ENCODE measurements at regions not wholly inside any gene's neighbourhood (a gene's known extent, or its start where the extent isn't known, plus 50 kb on each side); places are given as distances from the start of the nearest gene placed in this dataset.

DNA sequence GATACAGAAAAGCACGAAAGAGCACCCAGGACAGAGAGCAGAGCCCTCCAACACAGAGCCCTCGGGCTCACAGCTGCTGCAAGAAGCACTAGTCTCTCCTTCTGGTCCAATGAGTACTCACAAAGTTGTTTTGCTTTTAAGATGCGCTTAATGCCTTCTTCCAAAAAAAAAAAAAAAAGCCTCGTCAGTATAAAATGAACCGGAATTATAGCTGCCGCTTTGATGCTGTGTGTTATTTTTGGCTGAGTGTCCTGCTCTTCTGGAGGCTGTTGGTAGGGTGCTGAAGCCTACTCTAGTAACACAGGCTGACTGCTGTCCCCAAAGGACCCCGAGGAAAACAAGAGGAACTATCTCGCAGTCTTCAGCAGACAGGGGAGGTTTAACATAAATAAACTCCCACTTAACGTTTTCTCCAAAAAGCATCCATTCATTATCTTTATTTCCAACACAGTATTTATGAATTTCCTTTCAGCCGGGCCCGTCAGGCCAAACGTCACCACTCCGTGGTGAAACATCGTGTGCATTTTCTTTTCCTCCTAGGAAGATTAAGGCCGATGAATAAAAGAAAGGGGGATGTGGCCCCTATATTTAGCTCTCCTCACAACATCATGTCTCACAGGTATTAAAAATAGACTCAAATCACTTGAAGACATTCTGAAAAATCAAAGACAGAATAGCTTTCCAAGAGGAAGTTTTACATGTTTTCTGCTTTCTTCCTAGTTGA is 213.7 kb upstream of the PPARGC1A start:
- POLR2A ChIA-PET, result no interaction called here
- TF ChIP-seq POLR2A (IDR thresholded peaks at IDR 0.05; ENCODE audit: low read depth, low read length) (no peak), MYC (IDR thresholded peaks at IDR 0.05; ENCODE audit: low read depth, low read length) (no peak), FOS (IDR thresholded peaks at IDR 0.05; ENCODE audit: borderline replicate concordance, insufficient read depth, low read length) (no peak)
- CTCF ChIA-PET, result no interaction called here
- no peak for DNase-seq (ENCODE audit: low read depth, low spot score)
- Histone ChIP-seq H3K9me1 (replicated peaks; ENCODE audit: control insufficient read depth, extremely low read depth, insufficient read depth, low read length) (no peaks in the 10 kb centered on the region), H3K9ac (replicated peaks; ENCODE audit: extremely low read depth, insufficient read depth, low read length) (no peak overlapping the region), H3K27me3 (ENCODE audit: control insufficient read depth in 2 of 2, insufficient read depth in 2 of 2, low read length in 2 of 2) (no peaks in the 10 kb centered on the region), H4K20me1 (replicated peaks; ENCODE audit: control insufficient read depth, extremely low read depth, insufficient read depth, low read length) (no peaks in the 10 kb centered on the region), H2AFZ (ENCODE audit: low read depth, low read length) (no peak overlapping the region), H3K4me2 (ENCODE audit: insufficient read depth, low read length) (no peak overlapping the region), H3K9me3 (replicated peaks; ENCODE audit: control insufficient read depth, insufficient read depth, low read length) (peaks cover 3% of the 10 kb centered on the region), H3K79me2 (ENCODE audit: control insufficient read depth, insufficient read depth, low read length) (no peaks in the 10 kb centered on the region), H3K27ac (ENCODE audit: insufficient read depth, low read depth, low read length) (no peak overlapping the region), H3K36me3 (ENCODE audit: control insufficient read depth in 2 of 2, extremely low read depth in 1 of 2, insufficient read depth in 2 of 2, low read length in 2 of 2) (no peaks in the 10 kb centered on the region), H3K4me1 (ENCODE audit: control insufficient read depth, extremely low read depth, insufficient read depth, low read length) (no peaks in the 10 kb centered on the region), H3K4me3 (replicated peaks in 1 of 3; ENCODE audit: insufficient read depth in 1 of 3, low read depth in 1 of 3, low read length in 3 of 3) (no peak overlapping the region)
- BruUV-seq (replicated peaks), result no TSS peak
- FAIRE-seq, result no peak
- intact Hi-C loops (cut with micrococcal nuclease) (no loop called here), dilution Hi-C loops (cut with MboI; ENCODE audit: extremely low pct_ligation_motif_present, low sequenced_read_pairs) (no loop called here)

DNA sequence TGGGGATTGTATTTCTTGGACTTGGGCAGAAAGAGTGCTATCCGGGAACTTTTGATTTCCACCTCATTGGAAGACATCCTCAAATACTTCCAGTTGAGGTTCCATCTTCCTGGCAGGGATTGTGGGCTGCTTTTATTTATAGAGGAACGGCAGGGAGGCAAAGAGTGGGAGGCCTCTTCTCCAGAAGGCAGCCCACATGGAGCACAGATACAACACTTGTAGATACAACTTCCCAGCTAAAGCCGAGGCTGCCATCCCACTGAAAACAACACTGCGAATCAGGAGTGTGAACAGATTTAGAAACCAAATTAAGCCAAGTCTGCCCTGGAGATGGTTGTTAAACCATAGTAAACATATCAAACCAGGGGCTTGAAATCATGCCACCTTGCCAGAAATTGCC is 212.8 kb upstream of the PPARGC1A start:
- ChIA-PET POLR2A (no interaction called here), CTCF (no interaction called here)
- no peaks in the 10 kb centered on the region for H3K27me3 ChIP-seq (ENCODE audit: control insufficient read depth in 2 of 2, insufficient read depth in 2 of 2, low read length in 2 of 2)
- no TSS peak for BruUV-seq (replicated peaks)
- intact Hi-C loops (cut with micrococcal nuclease), result no loop called here
- H3K4me1 ChIP-seq (ENCODE audit: control insufficient read depth, extremely low read depth, insufficient read depth, low read length), result no peaks in the 10 kb centered on the region
- no peak for DNase-seq (ENCODE audit: low read depth, low spot score)
- H3K9me1 ChIP-seq (replicated peaks; ENCODE audit: control insufficient read depth, extremely low read depth, insufficient read depth, low read length), result no peaks in the 10 kb centered on the region
- no peak overlapping the region for H3K4me3 ChIP-seq (replicated peaks in 1 of 3; ENCODE audit: insufficient read depth in 1 of 3, low read depth in 1 of 3, low read length in 3 of 3)
- no peak for FAIRE-seq
- H3K9me3 ChIP-seq (replicated peaks; ENCODE audit: control insufficient read depth, insufficient read depth, low read length), result peaks cover 3% of the 10 kb centered on the region
- H3K27ac ChIP-seq (ENCODE audit: insufficient read depth, low read depth, low read length), result no peak overlapping the region
- TF ChIP-seq, protein P1, sequence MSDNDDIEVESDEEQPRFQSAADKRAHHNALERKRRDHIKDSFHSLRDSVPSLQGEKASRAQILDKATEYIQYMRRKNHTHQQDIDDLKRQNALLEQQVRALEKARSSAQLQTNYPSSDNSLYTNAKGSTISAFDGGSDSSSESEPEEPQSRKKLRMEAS (IDR thresholded peaks at IDR 0.05; ENCODE audit: insufficient read depth, insufficient read length), result no peak
- TF ChIP-seq FOS (IDR thresholded peaks at IDR 0.05; ENCODE audit: borderline replicate concordance, insufficient read depth, low read length) (no peak), EZH2 (IDR thresholded peaks at IDR 0.05; ENCODE audit: borderline replicate concordance, low read depth, low read length, severe bottlenecking) (no peak), POLR2AphosphoS5 (IDR thresholded peaks at IDR 0.05; ENCODE audit: insufficient read depth, low read depth, low read length) (no peak), MYC (IDR thresholded peaks at IDR 0.05; ENCODE audit: low read depth, low read length) (no peak), POLR2A (IDR thresholded peaks at IDR 0.05; ENCODE audit: low read depth, low read length) (no peak), JUN (IDR thresholded peaks at IDR 0.05; ENCODE audit: borderline replicate concordance, insufficient read depth, insufficient read length, low read depth) (no peak), GATA2 (IDR thresholded peaks at IDR 0.05; ENCODE audit: insufficient read depth, insufficient read length, low read depth, low read length) (no peak)
- TF ChIP-seq, protein P2, sequence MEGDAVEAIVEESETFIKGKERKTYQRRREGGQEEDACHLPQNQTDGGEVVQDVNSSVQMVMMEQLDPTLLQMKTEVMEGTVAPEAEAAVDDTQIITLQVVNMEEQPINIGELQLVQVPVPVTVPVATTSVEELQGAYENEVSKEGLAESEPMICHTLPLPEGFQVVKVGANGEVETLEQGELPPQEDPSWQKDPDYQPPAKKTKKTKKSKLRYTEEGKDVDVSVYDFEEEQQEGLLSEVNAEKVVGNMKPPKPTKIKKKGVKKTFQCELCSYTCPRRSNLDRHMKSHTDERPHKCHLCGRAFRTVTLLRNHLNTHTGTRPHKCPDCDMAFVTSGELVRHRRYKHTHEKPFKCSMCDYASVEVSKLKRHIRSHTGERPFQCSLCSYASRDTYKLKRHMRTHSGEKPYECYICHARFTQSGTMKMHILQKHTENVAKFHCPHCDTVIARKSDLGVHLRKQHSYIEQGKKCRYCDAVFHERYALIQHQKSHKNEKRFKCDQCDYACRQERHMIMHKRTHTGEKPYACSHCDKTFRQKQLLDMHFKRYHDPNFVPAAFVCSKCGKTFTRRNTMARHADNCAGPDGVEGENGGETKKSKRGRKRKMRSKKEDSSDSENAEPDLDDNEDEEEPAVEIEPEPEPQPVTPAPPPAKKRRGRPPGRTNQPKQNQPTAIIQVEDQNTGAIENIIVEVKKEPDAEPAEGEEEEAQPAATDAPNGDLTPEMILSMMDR (IDR thresholded peaks at IDR 0.05; ENCODE audit: extremely low read depth in 1 of 2, insufficient read depth in 1 of 2, low read depth in 1 of 2, low read length in 2 of 2), result no peak
- dilution Hi-C loops (cut with MboI; ENCODE audit: extremely low pct_ligation_motif_present, low sequenced_read_pairs), result no loop called here
- H3K36me3 ChIP-seq (ENCODE audit: control insufficient read depth in 2 of 2, extremely low read depth in 1 of 2, insufficient read depth in 2 of 2, low read length in 2 of 2), result no peaks in the 10 kb centered on the region
- no peak overlapping the region for H3K9ac ChIP-seq (replicated peaks; ENCODE audit: extremely low read depth, insufficient read depth, low read length)
- H4K20me1 ChIP-seq (replicated peaks; ENCODE audit: control insufficient read depth, extremely low read depth, insufficient read depth, low read length), result no peaks in the 10 kb centered on the region
- no peak overlapping the region for H2AFZ ChIP-seq (ENCODE audit: low read depth, low read length)
- no peak overlapping the region for H3K4me2 ChIP-seq (ENCODE audit: insufficient read depth, low read length)
- H3K79me2 ChIP-seq (ENCODE audit: control insufficient read depth, insufficient read depth, low read length), result no peaks in the 10 kb centered on the region

All from endothelial cell of umbilical vein (primary cell).